ENCODE measurements at regions not wholly inside any gene's neighbourhood (a gene's known extent, or its start where the extent isn't known, plus 50 kb on each side); places are given as distances from the start of the nearest gene placed in this dataset.

- TF ChIP-seq CTCF (IDR thresholded peaks at IDR 0.05) (no peak), POLR2A (IDR thresholded peaks at IDR 0.05) (no peak), EP300 (IDR thresholded peaks at IDR 0.05) (no peak)
Observed at GRCh38 chr3:13210221-13210975, 137.2 kb upstream of the IQSEC1 start.
